G401.6 (cell line): ENCODE measurements at regions not wholly inside any gene's neighbourhood (a gene's known extent, or its start where the extent isn't known, plus 50 kb on each side); places are given as distances from the start of the nearest gene placed in this dataset.

Experiments used
- FAIRE-seq: peaks from 2 replicates; lab custom pipeline; 2012; peaks lifted over from hg19 to GRCh38; lab: Jason Lieb, UNC

GRCh38 chr2:8535469-8535795, 146.4 kb upstream of the ID2 start:
- FAIRE-seq: no peak

GRCh38 chr2:8535821-8536685, 145.8 kb upstream of the ID2 start:
- FAIRE-seq: no peak

GRCh38 chr2:8536686-8537561, 144.9 kb upstream of the ID2 start:
- FAIRE-seq: no peak

GRCh38 chr2:8537562-8538155, 144.2 kb upstream of the ID2 start:
- no peak for FAIRE-seq

- FAIRE-seq: no peak
Observed at GRCh38 chr2:8538531-8538930, 143.3 kb upstream of the ID2 start.

GRCh38 chr2:8538931-8539621, 142.8 kb upstream of the ID2 start:
- FAIRE-seq: no peak

GRCh38 chr2:8539743-8540551, 141.9 kb upstream of the ID2 start:
- no peak for FAIRE-seq

GRCh38 chr2:8540552-8541055, 141.3 kb upstream of the ID2 start:
- no peak for FAIRE-seq

- no peak for FAIRE-seq
Observed at GRCh38 chr2:8541223-8541622, 140.6 kb upstream of the ID2 start.

GRCh38 chr2:8541636-8542035, 140.2 kb upstream of the ID2 start:
- FAIRE-seq: no peak

- no peak for FAIRE-seq
Observed at GRCh38 chr2:8542381-8543059, 139.3 kb upstream of the ID2 start.

- no peak for FAIRE-seq
Observed at GRCh38 chr2:8543060-8543382, 138.8 kb upstream of the ID2 start.

GRCh38 chr2:8543383-8544170, 138.3 kb upstream of the ID2 start:
- FAIRE-seq: no peak

GRCh38 chr2:8544171-8544785, 137.6 kb upstream of the ID2 start:
- no peak for FAIRE-seq

GRCh38 chr2:8544786-8545694, 136.8 kb upstream of the ID2 start:
- no peak for FAIRE-seq

- FAIRE-seq: no peak
Observed at GRCh38 chr2:8545695-8546611, 135.9 kb upstream of the ID2 start.

- FAIRE-seq: no peak
Observed at GRCh38 chr2:8546612-8547283, 135.1 kb upstream of the ID2 start.
